GM12865 (cell line): ENCODE measurements at regions not wholly inside any gene's neighbourhood (a gene's known extent, or its start where the extent isn't known, plus 50 kb on each side); places are given as distances from the start of the nearest gene placed in this dataset.
A peak's percentile ranks its signal among the peaks of the same experiment; 100 is the strongest.

ENCODE experiments used
- DNase-seq: peaks from one replicate; pipeline ENCODE4 v3.0.0; 2010; ENCODE audit warnings: low read depth
- H3K4me3 ChIP-seq: 2 replicates; pipeline ENCODE4 v1.5.1; 2011; ENCODE audit warnings: mild to moderate bottlenecking, low read depth, low read length, control low read depth
- CTCF ChIP-seq: IDR thresholded peaks from 2 replicates; pipeline ENCODE4 v1.5.1; 2011; ENCODE audit warnings: low read length, control low read depth, low read depth, inconsistent platforms; ENCODE audit not compliant: insufficient read depth; ENCODE audit errors: missing control alignments

DNA sequence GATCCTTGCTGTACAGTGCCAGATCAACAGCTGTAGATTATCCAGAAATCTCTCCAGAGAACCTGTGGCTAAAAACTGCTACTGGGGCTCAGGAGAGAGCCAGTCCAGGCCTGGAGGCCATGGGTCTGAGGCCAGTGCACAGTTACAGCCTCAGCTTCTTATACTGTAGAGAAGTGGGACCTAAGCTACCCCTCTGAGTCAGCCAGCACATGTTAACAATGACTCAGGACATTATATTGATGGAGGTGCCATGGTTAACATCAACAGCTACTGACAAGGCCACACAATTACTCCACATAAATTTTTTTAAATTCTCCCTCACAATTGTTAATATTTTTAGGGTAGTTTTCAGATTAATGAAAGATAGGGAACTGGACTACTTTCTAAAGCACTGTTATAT lies 138.5 kb downstream of the RBM26 start:
- no peak for TF ChIP-seq CTCF
- no peak for DNase-seq
- H3K4me3 ChIP-seq: no peak overlapping the region

DNA sequence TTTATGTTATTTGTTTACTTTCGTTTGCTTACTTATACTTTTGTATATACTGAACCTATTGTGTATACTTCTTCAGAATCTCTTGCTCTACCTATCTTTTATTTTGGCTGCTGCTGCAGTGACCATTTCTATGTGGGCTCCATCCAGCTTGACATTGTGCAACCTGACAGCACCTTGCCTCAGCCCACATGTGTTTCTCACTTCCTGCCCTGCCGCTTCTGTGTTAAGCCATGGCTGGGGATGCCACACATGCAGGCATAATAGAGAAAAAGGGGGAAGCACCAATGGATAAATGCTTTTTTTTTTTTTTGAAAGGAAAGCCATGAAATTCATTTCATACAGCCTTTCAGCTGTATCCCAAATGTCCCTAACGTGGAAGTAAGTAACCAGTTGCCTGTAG lies 147.6 kb downstream of the RBM26 start:
- peak; percentile 60 for DNase-seq
- H3K4me3 ChIP-seq: no peak overlapping the region
- no peak for TF ChIP-seq CTCF

DNA sequence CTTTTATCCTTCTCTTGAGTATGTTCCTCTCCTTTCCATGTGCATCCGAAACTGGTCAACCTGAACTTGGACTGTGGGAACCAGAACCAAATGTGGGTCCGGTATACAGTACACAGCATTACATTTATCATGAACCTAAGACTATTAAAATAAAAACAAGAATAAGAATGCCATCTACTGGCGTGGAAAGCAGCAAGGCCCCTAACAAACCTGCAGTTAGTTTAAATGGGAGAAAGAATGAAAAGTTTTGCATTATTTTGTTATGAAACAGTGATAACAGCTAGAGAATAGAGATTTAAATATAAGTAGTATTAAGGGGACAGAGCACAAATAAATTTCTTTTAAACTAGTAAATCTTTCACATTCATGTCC lies 159.5 kb downstream of the RBM26 start:
- peak; percentile 22 for TF ChIP-seq CTCF
- peak; percentile 14 for DNase-seq
- H3K4me3 ChIP-seq: no peak overlapping the region

GRCh38 chr13:79245937-79246577 lies 160.0 kb downstream of the RBM26 start:
- TF ChIP-seq CTCF: no peak
- DNase-seq: peak; percentile 55
- H3K4me3 ChIP-seq: no peak overlapping the region

DNA sequence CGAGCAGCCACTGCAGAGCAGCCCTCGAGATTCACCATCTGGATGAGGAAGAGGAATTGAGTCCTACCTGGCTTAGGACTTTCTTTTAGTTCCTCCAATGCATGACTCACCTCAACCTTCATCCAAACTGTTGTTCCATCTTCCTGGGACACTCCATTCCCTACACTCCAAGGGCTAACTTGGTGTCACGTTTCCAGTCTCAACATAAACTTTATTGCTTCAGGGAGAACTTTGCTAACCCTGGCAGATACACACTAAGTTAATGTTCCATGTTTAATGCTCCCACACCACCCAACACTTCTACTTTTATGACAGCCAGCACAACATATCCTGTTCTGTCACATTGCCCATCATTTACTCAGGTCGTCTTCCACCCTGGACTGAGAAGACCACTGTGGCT lies 164.4 kb downstream of the RBM26 start:
- DNase-seq: no peak
- H3K4me3 ChIP-seq: no peak overlapping the region
- no peak for TF ChIP-seq CTCF

- DNase-seq: no peak
These were observed 168.1 kb downstream of the RBM26 start for GRCh38 chr13:79237981-79238380.

More at GRCh38 chr13:79237981-79238380, 168.1 kb downstream of the RBM26 start:
- TF ChIP-seq CTCF: no peak
- H3K4me3 ChIP-seq: no peak overlapping the region
